ENCODE measurements at regions not wholly inside any gene's neighbourhood (a gene's known extent, or its start where the extent isn't known, plus 50 kb on each side); places are given as distances from the start of the nearest gene placed in this dataset.
"Not testable (repeated sequence)": the region's sequence is repeated elsewhere in the genome, so short reads cannot be mapped to it uniquely, and the experiment has no call there.

DNA sequence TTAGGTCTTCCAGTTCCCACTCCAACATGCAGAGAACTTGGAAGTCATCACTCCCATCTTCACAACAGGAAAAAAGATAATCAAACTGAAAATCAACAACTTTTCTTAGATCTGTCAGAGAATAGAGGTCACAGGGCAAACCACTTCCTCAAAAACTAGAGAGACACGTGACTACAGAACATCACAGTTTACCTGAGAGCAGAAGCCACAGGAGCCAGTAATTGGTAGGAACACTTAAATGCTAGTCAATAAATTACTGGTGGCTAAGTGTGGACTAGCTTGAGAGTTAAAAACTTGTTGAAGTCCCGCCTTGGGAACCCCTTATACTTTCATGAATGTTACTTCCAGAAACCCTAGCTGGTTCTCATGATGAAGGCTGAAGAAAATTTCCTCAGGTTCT, 81.1 kb downstream of the THSD1 start:
- DNase-seq: not testable (repeated sequence)

DNA sequence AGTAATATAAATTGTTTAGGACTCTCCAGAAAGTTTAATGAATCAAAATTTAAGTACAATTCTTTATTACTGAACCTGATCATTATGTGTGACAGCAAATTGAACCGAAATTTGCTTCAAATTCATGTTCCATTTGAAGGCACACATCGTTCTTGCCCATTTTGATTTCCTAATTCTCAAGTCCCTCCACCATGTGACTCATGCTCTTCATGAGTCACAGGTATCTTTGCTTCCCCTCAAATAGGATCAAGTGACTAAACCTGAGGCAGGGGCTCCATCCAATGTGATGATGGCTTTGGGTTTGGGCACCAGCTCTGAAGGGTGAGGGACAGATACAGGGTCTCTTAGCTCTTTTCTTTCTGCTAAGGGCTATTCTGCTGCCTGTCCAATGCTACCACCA, 86.1 kb downstream of the THSD1 start:
- no peak for DNase-seq

DNA sequence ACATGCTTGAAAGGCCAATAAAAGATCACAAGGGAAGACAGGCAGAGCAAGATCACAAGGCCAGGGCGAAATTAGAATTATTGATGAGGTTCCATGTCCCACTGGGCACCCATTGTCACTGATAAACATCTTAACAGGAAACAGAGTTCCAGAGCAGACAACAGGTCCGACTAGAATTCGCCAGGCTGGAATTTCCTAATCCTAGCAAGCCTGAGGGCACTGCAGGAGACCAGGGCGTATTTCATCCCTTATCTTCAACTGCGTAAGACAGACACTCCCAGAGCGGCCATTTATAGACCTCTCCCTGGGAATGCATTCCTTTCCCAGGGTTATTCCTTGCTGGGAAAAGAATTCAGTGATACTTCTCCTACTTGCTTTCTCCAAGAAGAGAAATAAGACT, 96.1 kb downstream of the THSD1 start:
- DNase-seq: not testable (repeated sequence)

DNA sequence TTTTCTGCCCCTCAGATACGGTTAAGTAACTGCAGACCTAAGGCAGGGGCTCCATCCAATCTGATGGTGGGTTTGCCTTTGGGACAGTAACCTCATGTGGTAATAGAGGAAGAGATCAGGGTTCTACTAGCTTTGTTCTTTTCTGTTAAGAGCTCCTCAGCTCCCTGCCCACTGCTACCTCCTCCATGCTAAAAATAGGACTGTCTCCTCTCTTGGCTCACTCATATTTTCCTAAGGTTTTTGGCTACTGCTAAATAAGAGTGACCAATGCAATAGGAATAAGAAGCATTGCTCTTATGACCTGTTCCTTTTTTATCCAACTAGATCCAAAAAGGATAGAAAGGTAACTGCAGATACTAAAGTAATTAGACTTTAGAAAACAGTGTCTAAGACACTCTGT, 99.6 kb downstream of the THSD1 start:
- DNase-seq: not testable (repeated sequence)

DNA sequence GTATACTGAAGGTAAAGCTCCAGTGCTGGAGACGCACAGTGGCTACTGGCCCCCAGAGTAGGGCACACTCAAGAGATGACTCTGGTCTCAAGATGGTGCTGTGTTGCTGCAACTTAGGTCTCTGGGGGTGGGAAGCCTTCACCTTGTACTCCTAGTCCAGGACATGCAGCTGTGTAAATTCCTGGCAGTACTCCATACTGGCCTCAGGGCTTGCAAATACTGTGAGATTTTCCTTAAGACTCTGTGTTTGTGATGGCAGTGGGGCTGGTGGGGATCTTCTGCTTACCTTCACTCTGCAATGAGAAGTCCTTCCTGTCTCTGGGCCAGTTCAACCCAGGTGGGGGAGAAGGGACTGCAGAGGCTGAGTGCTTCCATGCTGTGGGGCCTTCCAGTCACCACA, 102.9 kb downstream of the THSD1 start:
- DNase-seq: not testable (repeated sequence)

DNA sequence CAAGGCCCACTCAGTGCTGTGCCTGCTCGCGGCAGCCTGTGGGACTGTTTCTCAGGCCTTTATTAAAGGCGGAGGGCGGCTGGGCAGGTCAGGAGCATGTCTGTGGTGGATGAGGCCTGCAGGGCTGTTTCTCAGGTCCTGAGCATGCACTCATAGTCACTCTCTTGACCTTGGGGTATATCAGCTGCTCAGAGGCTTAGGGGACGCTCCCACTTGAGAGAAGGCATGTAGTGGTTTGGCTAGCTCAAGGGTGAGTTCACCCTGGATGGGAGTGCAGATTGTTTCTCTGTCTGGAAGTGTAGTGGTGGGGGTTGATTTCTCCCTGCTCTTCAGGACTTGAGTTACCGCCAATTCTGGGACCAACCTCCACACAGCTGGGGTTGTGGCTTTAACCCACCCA, 103.3 kb downstream of the THSD1 start:
- DNase-seq: not testable (repeated sequence)

DNA sequence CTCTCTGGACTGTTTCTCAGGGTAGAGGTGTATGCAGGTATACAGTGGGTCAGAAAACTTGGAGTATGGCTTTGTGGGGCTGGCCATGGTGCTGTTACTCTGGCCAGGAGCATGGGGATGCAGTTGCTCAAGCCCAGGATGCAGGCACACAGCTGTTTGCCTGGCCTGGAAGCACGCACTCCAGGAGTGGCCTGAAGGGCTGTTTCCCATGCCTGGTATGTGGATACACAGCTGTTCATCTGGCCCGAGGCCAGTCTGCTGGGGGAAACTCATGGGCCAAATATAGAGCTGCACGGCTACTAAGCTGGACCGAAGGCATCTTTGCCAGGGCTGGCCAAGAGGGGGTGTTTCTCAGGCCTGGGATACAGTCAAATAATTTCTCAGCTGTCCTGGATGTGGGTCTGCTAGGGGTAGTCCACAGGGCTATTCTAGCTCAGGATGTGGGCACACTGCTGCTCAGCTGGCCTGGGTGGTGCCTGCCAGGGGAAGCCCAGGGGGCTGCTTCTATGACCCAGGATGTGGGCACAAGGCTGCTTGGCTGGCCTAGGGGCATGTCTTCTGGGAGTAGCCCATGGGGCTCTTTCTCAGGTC, 104.1 kb downstream of the THSD1 start:
- DNase-seq: not testable (repeated sequence)

DNA sequence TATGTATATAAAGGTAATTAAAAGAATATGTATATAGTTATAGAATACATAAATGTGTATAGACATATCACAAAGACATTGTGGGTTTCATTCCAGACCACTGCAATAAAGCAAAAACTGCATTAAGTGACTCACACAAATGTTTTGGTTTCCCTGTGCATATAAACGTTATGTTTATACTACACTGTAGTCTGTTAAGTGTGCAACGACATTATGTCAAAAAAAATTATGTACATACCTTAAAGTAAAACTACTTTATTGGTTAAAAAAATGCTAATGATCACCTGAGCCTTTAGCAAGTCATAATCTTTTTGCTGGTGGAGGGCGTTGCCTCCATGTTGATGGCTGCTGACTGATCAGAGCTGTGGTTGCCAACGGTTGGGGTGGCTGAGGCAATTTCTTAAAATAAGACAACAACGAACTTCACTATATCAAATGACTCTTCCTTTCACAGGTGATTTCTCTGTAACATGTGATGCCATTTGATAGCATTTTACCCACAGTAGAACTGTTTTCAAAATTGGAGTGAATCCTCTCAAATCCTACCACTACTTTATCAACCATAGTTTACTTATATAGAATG, 107.8 kb downstream of the THSD1 start:
- not testable (repeated sequence) for DNase-seq

DNA sequence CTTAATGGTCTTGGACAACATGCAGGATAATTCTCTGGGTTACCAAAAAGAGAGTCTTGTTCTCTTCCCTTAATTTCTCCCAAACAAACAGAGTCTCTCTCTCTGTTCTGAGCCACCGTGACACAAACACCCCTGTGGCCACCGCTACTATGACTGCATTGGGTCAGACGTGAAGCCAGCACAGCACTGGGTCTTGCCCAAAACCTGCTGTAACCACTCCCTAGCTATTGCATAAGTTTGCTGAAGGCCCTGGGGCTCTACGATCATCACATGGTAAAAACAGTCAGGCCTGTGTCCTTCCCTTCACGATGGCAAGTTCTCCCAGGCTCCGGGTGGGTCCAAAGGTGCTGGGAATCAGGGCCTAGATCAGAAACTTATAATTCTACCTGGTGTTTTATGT, 117.1 kb downstream of the THSD1 start:
- not testable (repeated sequence) for DNase-seq

DNA sequence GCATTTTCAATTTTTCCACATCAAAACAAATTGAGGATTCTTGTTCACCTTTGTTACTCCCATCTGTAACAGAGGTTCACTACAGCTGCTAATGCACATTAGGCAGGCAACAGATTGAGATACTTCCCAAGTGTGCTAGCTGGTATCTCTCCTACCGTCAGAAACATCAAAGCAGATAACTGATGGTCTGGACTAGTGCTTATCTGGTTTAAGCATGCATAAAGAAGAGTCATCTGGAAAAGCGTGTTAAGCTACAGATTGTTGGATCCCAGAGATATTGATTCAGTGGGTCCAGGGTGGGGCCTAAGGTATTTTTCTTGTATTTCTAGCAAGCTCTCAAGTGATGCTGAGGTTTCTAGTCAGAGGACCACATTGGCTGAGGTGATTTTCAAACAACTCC, 122.0 kb upstream of the NEK3 start:
- not testable (repeated sequence) for DNase-seq

DNA sequence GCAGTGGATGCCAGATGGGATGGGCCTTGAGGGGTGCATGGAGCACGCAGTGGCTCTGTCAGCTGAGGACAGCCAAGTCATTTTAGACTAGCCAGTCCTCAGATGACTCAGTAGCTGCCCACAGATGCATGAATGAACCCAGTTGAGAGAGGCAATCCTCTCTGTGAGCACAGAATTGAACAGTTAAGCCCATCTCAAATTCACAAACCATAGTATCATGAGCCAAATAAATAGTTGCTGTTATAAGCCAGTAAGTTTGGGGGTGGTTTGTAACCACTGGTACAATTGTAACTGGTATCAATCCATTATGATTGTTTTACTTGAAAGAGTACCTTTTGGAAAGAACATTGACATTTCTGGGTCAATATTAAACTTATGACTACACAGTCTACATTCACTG, 120.0 kb upstream of the NEK3 start:
- not testable (repeated sequence) for DNase-seq

DNA sequence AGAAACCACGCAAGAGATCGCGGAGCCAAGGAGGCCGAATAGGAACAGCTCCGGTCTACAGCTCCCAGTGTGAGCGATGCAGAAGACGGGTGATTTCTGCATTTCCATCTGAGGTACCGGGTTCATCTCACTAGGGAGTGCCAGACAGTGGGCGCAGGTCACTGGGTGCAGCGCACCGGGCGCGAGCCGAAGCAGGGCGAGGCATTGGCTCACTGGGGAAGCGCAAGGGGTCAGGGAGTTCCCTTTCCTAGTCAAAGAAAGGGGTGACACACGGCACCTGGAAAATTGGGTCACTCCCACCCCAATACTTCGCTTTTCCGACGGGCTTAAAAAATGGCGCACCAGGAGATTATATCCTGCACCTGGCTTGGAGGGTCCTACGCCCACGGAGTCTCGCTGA, 94.9 kb upstream of the NEK3 start:
- DNase-seq: not testable (repeated sequence)

DNA sequence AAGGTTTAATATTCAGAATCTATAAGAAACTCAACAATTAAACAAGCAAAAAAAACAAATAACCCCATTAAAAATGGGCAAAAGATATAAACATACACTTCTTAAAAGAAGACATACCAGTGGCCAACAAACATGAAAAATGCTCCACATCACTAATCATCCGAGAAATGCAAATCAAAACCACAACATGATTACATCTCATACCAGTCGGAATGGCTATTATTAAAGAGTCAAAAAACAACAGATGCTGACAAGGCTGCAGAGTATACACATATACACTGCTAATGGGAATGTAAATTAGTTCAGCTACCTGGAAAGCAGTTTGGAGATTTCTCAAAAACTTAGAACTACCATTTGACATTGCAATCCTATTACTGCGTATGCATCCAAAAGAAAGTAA, 81.4 kb upstream of the NEK3 start:
- DNase-seq: not testable (repeated sequence)

DNA sequence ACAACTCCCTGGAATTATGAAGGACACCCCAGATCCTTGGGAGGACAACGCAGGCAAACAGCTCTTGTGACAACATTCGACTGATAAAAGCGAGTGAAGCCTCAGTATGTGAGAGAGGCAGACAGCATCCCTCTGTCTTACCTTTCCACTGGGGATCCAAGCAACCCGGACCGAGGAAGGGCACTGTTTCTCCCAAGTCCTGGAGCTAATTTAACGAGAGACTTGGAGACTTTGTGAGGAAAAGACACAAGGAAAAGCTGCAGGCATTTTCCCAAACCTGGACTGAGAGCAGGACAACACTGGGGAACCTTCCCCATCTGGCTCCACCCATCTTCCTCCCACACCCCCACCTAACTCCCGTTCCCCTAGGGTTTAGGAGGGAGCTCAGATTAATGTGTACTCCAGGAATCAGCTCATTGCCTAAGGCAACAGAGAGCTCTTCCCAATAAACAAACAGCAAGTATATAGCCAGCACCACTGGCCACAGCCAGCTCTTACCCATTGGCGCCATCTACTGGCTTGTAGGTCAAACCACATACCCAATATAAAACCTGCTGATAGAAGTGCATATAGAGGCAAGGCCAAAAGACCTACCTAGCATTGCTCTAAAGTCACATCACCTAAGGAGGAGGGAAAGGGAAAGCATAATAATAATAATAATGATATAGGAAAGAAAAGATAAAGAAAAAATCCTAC, 76.7 kb upstream of the NEK3 start:
- peak; percentile 48 for DNase-seq

DNA sequence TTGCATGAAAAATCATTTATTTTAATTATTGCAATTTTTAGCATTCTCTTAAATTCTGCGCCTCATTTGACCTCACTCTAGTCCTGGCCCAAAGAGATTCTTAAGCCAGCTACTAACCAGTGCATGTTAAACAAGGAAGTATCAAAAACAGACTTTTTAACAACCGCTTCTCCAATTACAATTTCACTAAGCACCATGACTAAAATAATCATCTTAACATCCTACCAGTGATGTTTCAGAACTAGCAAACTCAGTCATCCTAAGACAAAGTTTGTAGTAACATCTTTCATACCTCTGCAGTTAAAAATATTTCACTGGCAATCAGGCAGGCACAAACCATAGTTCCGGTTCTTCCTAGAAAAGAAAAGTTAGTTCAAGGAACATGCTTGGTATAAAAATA, 75.5 kb upstream of the NEK3 start:
- DNase-seq: not testable (repeated sequence)

DNA sequence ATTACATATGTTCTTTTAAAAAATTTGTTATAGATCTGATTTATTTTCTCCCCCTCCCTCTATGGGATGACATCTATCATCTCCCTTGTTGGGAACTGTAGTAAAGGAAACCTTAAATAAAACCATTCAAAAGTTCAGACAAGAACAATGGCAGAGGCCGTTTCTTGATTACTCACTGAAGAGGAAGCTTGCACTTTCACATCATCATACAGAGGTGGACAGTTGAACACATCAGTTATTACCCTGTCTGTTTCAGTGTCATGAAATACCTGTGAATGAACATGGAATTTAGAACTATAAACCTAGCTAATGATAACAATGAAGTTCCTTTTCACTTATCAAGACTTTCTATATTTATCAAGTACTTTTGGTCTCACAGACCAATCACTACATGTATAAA, 63.7 kb upstream of the NEK3 start:
- DNase-seq: not testable (repeated sequence)

DNA sequence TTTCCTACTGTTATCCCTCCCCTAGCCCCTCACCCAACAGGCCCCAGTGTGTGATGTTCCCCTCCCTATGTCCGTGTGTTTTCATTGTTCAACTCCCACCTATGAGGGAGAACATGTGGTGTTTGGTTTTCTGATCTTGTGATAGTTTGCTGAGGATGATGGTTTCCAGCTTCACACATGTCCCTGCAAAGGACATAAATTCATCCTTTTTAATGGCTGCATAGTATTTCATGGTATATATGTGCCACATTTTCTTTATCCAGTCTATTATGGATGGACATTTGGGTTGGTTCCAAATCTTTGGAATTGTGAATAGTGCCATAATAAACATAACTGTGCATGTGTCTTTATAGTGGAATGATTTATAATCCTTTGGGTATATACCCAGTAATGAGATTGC, 54.5 kb upstream of the NEK3 start:
- not testable (repeated sequence) for DNase-seq

DNA sequence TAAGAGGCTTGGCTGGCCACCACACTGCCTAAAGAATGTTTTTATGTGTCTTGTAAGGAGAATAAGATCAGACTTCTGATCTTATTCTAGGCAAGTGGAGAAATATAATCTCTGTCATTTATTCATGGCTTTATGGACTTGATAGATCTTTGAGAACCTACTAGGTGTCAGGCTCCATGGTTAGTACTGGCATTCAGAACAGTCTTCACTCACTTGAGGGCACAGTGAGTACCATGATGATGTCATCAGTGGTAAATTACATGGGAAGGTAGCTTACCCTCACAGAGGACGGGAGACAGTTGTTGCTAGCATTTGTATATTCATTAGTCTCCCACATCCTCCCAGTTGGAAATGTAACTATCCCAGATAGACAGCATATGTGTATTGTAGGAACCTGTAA, 53.5 kb upstream of the NEK3 start:
- not testable (repeated sequence) for DNase-seq

DNA sequence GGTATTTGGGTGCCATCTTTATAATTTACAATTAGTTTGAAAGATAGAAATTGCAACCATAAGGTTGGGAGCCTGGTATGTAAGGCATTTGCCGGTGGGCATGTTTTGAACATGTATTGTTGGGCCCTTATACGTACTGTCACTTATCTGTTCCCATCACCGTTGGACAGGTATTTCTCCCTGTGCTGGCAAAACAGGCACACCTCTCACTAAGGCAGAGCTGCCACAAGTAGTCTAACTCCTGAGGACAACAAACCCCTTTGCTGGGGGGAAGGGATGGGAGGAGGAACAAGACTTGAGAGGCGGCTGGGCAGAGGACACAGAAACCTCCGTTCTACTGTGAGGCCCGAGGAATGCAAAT, 52.0 kb upstream of the NEK3 start:
- DNase-seq: not testable (repeated sequence)

DNA sequence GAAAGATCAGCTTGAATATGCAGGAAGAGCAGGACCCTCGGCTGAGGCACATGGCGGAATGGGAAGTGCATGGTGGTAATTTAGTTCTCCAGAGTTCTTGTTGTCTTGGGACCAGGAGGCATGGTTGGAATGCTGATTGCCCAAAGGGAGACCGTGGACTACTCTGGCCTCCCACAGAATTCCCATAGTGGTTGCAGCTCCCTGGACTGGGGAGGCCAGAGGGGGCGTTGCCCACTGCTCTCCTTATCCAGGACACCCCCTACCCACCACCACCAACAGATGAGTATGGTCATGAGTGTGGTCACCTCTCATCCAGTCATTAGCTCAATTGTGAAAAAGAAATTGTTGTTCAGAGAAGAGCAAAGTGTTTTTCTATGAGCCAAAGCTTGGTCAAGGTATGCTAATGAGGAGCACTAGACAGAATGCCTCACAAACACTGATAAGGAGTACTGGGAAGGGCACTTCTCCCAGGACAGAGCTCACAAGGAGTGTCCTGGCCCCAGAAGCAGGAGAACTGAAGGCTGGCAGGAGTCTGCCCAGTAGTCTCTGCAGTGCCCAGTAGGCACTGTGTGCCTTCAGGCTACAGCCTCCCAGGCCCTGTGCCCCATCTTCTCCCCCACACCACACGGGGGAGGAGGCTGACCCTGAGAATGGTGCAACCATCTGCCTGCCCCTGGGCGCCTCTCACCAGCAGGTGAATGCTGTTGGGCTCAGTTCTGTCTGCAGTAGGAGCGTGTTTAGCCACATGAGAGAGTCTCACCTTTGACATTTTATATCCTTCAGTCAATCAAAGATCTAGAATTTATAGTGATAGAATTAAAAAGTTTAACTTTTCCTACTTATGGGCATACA, 51.4 kb upstream of the NEK3 start:
- DNase-seq: not testable (repeated sequence)
